ENCODE measurements at regions not wholly inside any gene's neighbourhood (a gene's known extent, or its start where the extent isn't known, plus 50 kb on each side); places are given as distances from the start of the nearest gene placed in this dataset.

DNA sequence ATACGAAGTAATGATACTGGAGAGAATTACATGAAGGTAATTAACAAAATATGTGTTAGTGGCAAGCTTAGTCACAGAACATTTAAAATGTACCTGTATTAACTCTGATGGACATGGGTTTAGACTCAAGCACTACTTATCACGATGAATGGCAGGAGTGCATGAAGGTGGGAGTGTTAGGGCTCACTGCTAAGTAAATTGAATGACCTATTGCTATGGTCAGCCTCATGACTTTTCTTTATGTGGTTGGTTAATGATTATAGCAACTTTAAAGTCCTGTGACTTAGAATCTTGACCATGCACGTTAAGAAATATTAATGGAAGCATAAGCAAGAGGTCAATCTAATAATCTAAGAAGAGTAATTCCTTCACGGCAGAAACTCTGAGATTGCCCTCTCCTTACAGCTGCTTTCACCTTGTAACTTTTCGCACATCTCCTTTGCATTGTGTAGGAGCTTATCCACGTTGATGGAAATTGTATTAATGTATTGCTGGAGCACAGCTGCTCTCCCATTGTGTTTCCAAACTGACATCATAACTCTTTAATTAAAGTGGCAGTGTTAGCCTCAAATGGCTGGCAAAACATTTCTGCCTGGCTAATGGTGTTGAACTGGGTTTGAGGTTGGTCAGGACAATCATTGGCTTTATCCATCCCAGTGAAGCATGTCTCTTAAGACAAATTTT is 114.5 kb downstream of the RXFP2 start:
- TF ChIP-seq, protein P1, sequence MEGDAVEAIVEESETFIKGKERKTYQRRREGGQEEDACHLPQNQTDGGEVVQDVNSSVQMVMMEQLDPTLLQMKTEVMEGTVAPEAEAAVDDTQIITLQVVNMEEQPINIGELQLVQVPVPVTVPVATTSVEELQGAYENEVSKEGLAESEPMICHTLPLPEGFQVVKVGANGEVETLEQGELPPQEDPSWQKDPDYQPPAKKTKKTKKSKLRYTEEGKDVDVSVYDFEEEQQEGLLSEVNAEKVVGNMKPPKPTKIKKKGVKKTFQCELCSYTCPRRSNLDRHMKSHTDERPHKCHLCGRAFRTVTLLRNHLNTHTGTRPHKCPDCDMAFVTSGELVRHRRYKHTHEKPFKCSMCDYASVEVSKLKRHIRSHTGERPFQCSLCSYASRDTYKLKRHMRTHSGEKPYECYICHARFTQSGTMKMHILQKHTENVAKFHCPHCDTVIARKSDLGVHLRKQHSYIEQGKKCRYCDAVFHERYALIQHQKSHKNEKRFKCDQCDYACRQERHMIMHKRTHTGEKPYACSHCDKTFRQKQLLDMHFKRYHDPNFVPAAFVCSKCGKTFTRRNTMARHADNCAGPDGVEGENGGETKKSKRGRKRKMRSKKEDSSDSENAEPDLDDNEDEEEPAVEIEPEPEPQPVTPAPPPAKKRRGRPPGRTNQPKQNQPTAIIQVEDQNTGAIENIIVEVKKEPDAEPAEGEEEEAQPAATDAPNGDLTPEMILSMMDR (IDR thresholded peaks at IDR 0.05) = no peak
- no peak for TF ChIP-seq POLR2A (IDR thresholded peaks at IDR 0.05)
